M059J (cell line): ENCODE measurements at regions not wholly inside any gene's neighbourhood (a gene's known extent, or its start where the extent isn't known, plus 50 kb on each side); places are given as distances from the start of the nearest gene placed in this dataset.
A peak's percentile ranks its signal among the peaks of the same experiment; 100 is the strongest.
"Not testable (repeated sequence)": the region's sequence is repeated elsewhere in the genome, so short reads cannot be mapped to it uniquely, and the experiment has no call there.

ENCODE experiments used
- DNase-seq: peaks from one replicate; pipeline ENCODE4 v3.0.0-alpha.2; 2012; ENCODE audit warnings: low read depth

GRCh38 chr4:122973465-122973864 lies 51.1 kb upstream of the NUDT6 start:
- no peak for DNase-seq

DNA sequence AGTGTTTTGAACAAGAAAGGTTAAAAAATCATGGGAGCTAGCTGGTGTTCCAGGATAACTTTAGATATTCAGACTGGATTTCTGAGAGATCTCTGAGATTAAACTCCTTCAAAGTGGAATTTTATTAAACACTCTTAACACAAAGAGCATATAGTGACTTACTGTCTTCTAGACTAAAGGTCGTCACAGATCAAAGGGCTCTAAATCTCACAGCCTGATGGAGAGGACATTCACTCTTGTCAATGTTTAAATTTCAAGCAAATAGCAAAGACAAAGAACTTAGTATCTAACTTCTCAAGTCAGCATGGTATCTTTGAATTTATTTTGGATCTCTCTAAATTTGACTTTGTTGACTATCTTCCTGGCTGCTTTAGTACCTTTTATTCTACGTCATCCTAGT lies 53.7 kb upstream of the NUDT6 start:
- DNase-seq = no peak

GRCh38 chr4:122977103-122977502 lies 54.7 kb upstream of the NUDT6 start:
- DNase-seq = no peak

- no peak for DNase-seq
Observed at GRCh38 chr4:122978109-122978508, 55.7 kb upstream of the NUDT6 start.

- no peak for DNase-seq
Observed at GRCh38 chr4:122978789-122979188, 56.4 kb upstream of the NUDT6 start.

DNA sequence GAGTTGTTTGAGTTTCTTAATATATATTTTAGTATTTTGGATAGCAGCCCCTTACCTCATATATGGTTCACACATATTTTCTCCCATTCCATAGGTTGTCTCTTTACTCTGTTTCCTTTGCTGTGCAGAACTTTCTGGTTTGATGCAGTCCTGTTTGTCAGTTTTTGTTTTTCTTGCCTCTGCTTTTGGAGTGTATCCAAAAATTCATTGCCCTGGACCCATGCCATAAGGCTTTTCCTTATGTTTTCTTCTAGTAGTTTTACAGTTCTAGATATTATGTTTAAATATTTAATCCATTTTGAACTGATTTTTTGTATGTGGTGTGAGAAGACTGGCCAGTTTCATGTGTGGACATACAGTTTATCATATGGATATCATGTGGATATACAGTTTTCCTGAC lies 58.5 kb upstream of the NUDT6 start:
- DNase-seq = no peak

- DNase-seq = no peak
Observed at GRCh38 chr4:122988696-122989095, 66.3 kb upstream of the NUDT6 start.

DNA sequence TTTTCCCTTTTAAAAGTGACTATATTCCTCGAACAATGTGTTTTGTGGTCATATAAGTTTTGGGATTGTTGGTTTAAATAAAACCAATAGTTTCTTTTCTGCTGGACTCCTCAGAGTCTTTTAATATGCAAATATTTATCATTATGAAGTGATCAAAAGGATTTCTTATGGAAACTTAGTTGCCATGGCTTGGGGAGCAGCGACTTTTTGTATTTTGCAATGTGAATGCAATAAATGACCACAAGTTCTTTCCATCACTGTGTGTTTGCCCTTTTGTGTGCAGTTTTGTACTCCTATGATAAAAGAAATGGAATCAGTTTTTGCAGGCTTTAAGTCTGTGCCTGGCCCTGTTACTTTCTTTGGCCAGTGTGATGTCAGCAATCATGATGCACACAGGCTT lies 68.5 kb upstream of the NUDT6 start:
- no peak for DNase-seq

DNA sequence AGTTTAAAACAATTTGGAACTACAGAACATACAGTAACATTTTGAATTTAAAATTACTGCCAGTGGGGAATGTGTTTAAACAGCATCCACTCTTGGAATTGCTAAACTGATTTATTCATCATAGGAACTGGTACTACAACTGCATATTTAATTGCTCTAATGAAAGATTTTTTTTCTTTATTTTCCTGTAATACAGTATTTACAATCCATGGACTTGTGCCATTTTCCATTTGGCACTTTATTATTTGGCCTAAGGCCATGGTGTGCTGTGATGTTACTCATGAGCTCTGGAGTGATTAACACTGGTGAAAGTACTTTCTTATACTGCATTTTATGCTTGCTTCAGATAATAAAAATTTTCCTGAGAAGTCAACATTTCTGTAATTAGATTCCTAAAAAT lies 69.7 kb upstream of the NUDT6 start:
- DNase-seq = peak; percentile 45

DNA sequence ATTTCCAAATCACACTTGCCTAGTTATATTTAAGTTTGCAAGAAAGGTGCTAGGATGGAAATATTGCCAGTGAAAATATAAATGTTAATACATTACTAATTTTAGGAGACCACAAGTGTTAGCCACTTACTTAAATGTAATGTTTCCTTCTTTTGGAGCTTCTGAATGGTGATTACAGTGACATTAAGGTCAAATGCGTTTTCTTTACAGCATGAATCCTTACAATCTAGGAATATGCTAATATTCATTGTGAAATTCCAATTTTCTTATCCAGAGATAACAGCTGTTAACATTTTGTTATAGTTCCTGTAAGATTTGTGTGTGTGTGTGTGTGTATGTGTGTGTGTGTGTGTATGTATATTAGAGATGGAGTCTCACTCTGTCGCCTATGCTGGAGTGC lies 70.2 kb upstream of the NUDT6 start:
- DNase-seq = no peak

GRCh38 chr4:122996350-122996749 lies 74.0 kb upstream of the NUDT6 start:
- no peak for DNase-seq

- DNase-seq = no peak
Observed at GRCh38 chr4:122997463-122998101, 75.2 kb upstream of the NUDT6 start.

GRCh38 chr4:123004079-123004478 lies 81.7 kb upstream of the NUDT6 start:
- not testable (repeated sequence) for DNase-seq

GRCh38 chr4:123005126-123005525 lies 82.7 kb upstream of the NUDT6 start:
- not testable (repeated sequence) for DNase-seq

- no peak for DNase-seq
Observed at GRCh38 chr4:123007679-123008078, 85.3 kb upstream of the NUDT6 start.

DNA sequence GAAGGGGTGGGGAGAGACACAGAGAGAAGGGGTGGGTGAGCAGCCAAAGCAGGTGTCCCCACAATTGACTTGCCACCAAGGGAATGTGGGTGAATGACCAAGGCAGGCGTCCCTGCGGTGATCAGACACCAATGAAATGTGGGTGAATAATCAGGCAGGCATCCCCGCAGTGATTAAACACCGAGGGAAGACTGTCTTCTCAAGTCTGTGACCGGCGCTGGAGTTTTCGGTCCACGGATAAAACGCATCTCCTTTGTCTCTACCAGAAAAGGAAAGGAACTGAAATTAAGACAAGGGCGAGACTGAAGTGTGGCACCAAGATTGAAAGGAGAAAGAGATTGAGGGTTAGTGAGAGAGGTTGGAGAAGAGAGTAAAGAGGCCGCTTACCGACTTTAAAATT lies 90.0 kb upstream of the NUDT6 start:
- not testable (repeated sequence) for DNase-seq

DNA sequence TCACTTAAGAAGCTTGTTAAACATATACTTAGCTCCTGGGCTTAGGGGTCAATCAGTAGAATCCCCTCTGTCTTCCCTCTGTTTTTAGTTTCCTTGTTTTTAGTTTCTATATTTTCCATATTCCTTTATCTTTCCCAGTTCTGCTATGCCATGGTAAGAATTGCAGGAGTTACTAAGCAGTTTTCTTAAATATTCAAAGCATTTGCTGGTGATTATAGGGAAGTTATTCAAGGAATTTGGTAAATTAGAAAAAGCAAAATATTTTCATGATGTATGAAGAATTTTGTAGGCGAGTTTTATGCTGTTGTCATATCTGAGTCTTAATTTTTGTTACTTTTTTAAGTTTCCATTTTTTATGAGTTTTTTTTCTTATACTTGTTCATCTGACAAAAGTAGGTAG lies 91.6 kb upstream of the NUDT6 start:
- no peak for DNase-seq

DNA sequence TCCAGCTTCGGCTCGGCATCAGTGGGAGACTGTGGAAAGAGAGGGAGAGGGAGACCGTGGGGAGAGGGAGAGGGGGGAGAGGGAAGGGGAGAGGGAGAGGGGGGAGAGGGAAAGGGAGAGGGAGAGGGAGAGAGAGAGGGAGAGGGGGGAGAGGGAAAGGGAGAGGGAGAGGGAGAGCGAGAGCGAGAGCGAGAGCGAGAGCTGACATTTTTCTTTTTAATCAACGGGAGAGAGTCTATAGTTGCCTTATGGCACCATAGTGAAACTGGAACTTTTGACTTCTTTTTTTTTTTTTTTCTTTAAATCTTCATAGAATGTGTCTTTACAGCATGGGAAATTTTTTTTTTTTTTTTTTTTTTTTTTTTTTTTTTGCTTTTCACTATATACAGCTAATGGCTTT lies 94.7 kb upstream of the NUDT6 start:
- DNase-seq = no peak

DNA sequence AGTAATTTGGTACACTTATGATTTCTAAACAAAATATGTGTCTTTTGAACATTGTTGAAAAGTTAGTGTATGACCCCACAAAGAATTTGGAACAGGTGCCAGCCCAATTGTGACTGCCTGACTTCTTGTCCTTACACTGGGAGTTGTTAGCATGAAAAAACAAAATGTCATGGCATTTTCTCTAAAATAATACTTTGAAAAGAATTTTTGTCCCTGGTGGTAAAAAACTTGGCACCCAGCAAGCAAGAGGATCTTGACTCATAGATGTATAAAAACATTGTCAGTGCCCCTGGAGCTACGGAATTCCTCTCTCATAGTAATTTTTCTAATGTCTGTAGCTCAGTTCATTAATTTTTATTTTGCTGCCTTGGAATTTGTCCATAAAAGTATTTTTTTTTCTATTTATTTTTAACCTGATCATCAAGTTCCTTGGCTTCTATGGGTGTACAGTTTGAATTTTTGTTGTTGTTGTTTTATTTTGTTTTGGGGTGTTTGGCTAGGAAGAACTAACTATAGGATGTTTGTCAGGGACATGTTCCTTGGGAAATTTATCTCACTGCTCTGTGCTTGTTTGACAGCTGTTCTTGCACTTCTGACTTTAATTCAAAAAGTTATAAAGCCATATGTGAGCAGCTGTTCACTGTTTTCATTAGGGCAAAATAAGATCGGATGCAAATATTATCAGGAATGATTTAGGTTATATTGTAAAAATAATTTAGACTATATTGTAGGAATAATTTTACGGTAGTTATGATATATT lies 95.4 kb upstream of the NUDT6 start:
- peak; percentile 67 for DNase-seq

DNA sequence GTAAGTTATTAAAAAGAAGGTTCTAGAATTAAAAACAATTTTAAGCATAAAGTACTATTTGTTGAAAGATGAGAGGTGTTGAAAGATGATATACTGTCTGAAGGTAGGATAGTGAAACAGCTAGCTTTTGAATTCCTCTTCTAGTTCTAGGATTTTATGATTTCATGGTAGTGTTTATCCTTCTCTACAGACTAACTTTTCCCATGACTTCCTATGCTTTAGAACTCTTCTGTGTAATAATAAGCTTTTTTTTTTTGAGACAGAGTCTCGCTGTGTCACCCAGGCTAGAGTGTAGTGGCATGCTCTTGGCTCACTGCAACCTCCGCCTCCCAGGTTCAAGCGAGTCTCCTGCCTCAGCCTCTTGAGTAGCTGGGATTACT lies 96.0 kb upstream of the NUDT6 start:
- no peak for DNase-seq

- no peak for DNase-seq
Observed at GRCh38 chr4:123020285-123020684, 97.9 kb upstream of the NUDT6 start.

- DNase-seq = no peak
Observed at GRCh38 chr4:123023647-123024046, 101.2 kb upstream of the NUDT6 start.

- DNase-seq = no peak
Observed at GRCh38 chr4:123024710-123025109, 102.3 kb upstream of the NUDT6 start.

DNA sequence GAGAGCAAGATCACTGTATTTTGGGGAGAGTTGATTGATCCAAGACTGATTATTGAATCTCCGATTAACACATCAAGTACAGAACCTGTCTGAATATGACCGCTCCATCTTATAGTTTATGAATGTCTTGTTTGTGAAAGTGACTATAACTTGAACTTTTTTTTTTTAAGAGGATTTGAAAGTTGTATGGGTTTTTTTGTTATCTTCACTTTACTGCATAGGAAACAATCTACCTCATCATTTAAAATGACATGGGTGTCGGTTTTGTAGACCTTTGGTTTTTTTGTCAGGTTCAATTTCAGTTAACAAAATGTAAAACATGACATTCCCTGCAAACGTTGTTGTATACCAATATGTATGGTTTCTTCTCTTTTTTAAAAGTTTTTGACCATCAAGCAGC lies 103.0 kb upstream of the NUDT6 start:
- DNase-seq = no peak
